GM21717 (cell line): ENCODE measurements at regions not wholly inside any gene's neighbourhood (a gene's known extent, or its start where the extent isn't known, plus 50 kb on each side); places are given as distances from the start of the nearest gene placed in this dataset.

ENCODE experiments used
- ATAC-seq: cut with Tn5 transposase; IDR thresholded peaks from one replicate; pipeline ENCODE4 v1.9.1; 2021; ENCODE audit warnings: mild to moderate bottlenecking, moderate library complexity; ENCODE audit not compliant: unreplicated experiment

DNA sequence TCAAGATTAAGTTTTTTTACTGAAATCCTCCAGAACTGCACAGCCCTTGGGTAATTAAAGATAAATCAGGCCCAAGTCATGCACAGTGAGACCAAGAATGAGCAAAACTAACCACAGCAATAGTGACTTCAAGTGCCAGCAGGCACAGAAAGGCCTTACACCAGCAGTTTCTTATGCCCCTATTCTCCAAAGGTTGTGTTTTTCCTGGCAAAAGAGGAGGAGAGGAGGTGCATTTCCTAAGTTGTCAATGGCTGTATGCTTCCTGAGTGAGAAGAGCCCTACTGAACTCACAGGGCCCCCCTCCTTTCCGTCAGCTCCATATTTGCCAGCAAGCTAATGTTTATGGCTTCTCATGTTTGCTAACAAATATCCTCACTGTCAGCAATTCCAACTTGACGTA, 418.7 kb upstream of the INTU start:
- no peak for ATAC-seq

DNA sequence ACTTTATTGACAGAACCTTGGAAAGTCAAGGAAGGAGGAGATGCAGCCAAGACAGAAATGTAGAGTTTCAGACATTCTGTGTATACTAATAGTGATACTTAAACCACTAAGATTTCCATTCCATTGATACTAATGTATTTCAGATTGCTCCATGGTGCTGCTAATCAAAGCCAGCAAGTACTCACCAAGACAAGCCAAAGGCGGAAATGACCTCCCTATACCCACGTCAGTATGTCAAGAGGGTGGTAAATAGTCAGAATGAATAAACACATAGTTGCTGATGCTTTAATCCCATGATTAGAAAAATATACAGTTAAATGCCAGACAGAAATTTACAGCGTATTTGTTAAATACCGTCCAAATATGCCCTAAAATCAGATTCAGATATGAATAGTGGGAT, 417.8 kb upstream of the INTU start:
- no peak for ATAC-seq

GRCh38 chr4:127217586-127218229, 415.0 kb upstream of the INTU start:
- no peak for ATAC-seq

GRCh38 chr4:127219232-127219631, 413.5 kb upstream of the INTU start:
- ATAC-seq = no peak

DNA sequence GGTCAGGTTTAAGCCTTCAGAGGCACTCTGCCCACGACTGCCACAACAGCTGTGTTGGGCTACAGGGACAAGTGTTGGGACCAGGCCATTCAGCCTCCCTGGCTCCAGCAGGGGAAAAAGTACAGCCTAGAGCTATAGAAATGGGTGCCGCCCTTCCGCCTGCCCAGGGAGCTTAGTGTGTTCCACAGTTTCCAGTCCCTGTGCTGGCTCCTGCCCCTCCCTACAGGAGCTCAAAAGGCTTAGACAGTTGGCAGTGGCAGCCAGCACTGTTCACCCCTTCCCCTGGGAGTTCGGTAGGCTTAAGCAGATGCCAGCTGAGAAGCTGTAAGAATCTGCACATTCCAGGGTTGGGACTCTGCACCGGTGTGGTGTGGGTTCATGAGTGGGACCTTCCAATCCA, 408.2 kb upstream of the INTU start:
- ATAC-seq = no peak

DNA sequence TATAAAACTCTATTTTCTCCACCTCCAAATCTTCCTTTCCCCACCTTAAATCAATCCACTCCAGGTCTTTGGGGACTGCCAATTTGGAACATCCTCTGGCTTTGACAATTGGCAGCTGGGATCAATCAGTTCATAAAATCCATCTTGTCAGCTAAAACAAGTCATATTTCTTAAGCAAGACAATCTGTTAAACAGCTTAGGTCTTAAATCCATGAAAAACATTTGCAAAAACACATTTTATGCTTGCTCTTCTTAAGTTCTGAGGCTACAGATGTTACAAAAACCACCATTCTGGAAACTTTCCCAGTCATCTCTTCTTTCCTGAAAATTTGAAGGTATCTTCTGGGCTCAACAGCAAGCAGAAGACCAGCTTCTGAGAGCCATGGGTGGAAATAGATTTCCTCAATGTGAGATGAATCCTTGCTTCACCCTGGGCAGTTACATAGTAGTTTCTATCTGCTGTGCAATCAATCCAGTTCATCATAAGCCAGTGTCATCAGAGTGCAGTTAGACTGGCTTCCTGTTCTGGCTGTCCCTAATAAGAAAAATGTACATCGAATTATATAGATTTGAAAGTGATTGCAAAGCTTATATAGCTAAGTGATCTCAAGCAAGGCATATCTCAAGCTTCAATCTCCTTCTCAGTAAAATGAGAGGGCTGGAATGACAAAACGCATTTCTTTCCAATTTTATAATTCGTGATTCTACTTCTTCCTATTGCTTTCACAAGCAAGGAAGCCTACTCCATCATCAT, 402.7 kb upstream of the INTU start:
- ATAC-seq = no peak

DNA sequence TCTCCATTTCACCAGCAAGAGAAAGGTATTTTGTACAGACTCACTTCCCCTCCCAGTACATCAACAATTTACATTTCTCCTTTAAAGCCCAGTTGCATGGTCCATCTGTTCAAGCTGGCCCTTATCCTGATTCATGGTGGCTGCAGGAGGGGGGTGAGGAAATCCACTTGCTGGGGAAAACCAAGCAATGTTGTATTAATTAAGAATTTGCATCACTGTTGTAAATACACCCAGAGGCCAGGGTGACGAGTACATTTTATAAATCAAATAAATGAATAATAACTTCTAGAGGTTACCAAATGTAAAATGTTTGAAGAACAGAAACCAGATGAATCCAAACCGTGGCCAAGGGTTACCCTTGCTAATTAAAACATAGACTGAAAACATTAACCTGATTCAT, 395.9 kb upstream of the INTU start:
- ATAC-seq = no peak

DNA sequence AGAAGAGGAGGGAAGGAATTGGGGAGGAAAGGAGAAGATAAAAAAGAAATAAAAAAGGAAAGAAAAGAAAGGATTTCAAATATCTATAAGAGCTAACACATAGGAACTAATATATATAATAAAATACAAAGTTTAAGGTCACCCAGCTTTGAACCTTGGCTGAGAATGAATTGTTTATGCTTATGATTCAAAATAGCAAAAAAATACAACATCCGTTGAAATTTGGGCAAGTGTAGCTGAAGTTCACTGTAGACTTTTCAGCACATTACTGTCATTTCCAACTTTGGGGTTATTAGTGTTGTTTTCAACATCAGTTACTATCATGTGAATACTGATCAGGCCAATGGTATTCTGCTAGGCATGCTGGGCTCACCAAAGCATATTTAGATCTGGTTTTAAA, 395.2 kb upstream of the INTU start:
- ATAC-seq = no peak

GRCh38 chr4:127238956-127239475, 393.7 kb upstream of the INTU start:
- ATAC-seq = no peak

DNA sequence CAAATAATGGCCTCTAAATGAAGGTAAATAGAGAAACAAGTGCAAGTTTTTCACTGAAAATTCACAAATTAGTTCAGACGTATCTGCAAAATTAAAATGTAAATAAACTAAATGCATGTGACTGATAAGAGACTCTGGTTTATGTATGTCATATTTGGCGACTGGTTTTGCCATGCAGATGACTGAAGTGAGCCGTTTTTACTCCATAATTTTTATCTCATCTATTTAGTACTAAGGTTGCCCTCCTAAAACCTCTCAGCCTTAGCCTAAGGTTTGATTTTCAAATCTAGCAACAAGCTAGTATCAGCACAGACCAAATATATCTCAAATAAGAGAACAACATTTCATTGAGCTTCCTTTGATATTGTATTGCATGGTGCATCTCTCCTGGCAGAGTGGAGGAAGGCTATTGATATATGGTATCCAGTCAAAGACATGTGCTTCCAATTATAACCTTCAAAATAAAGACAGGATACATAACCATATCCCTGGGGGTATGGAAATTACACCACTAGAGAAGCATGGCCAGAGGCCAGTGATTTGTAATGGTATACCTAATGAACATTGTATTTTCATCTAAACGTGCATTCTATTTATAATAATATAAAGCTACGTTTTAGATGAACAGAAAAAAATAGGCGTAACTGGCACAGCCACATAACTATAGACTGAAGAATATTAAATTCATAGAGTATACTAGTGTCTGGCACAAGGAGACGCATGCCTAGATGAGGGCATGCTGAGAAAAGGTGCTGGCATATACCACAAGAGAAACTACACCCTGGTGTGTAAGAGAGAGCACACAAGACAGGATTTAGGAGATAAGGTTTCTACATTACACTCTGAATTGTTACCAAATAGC, 392.6 kb upstream of the INTU start:
- ATAC-seq = no peak

DNA sequence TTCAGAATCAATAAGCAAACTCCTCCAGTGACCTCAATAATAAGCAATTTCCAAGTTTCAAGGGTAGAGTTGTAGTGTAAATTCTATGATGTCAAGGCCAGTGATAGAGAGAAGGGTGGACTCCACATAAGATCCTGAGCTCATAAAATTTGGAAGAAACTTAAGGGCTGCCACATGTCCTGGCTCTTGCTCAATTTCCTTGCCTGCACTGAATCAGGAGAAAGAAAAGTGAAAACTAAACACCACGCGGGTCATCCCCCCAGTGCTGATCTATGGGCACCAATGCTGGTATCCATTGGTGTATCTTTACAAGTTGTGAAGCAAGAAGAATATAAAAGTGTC, 392.0 kb upstream of the INTU start:
- ATAC-seq = no peak

GRCh38 chr4:127244515-127244914, 388.2 kb upstream of the INTU start:
- no peak for ATAC-seq

DNA sequence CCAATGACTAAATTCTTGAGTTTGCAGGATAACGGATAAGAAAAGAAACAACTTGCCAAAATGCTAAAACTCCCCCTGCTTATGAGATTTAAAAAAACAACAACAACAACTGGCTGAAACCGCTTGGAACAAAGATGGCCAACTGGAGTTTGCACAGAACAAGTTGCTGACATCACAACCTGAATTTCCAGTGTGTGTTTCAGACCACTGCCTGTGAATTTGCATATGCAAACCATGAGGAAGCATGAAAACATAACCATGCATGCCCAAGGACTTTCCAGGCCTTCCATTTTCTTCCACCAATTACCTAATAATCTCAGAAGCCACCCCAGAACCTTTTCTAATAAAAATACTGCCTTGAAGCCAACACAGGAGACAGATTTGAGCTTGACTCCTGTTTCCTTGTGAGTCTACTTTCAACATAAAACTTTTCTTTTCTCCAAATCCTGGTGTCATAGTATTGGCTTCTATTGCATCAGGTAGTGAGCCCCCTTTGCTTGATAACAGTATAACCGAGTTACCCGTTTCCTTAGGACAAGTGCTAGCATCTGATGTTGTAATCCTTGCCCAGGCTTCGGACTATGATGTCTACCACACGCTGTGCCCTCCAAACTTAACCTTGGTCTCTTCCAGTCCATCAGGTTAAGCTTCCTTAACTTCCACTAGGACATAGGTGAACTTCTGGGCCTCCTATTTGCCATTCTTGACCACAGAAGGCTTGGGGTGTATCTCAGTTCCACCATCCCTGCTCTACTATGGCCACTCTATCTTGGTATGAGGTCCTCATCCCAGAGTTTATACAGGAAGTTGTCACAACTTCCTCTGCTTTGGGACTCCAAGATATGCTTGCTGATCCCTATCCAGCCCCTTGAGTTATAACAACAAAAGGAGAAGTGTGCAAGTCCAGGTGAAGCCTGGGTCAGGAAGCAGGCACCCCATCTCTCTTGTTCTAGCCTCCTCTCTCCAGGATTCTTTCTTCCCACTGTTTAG, 385.5 kb upstream of the INTU start:
- no peak for ATAC-seq

- ATAC-seq = no peak
Observed at GRCh38 chr4:127249066-127249766, 383.5 kb upstream of the INTU start.

DNA sequence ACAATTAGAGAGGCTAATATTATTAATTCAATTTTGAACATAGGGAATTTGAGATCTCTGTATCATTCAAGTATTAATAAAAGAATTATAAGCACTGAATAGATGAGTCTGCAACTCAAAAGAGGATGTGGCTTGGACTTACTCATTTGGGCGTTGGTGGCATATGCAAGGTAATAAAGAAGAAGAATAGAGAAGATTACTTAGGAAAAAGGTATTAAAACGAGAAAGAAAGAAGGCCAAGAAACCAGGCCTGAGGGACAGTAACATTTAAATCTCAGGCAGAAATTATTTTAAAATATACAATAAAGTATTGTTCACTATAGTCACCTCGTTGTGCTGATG, 383.0 kb upstream of the INTU start:
- ATAC-seq = no peak

- ATAC-seq = no peak
Observed at GRCh38 chr4:127250577-127250976, 382.2 kb upstream of the INTU start.

DNA sequence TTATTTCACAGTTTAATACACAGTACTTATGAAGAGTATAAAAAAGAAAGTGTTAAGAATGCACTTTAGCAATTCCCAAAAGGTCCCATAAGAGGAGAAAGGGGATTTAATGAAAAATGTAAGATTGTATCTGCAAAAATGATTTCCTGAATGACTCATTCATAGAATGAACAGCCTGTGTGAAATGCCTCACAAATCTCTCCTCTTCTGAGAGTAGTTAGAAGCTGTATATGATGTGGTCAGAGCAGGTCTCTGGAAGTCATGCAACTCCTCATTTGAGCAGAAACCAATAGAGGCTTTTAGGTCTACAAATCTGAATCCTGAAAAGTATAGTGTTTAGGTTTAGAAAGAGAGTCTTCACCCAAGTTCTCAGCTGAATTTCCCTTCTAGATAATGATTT, 381.3 kb upstream of the INTU start:
- peak; percentile 52 for ATAC-seq

DNA sequence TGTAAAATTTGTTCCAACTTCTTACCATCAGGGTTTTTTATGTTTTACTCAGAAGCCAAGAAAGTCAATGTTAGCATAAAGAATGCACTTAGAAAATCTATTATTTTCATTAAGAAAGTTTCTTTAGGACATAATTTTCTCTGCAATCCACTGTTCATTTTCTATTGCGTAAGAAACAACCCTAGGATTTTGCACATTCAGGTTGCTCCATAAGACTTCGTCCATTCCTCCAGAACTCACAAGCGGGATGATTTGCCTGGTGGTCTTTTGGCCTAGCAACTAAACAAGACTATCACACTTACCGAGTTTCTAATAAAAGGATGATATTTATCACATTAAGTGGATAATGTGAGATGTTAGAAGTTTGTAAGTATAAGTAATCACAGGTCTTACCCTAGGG, 376.3 kb upstream of the INTU start:
- no peak for ATAC-seq

DNA sequence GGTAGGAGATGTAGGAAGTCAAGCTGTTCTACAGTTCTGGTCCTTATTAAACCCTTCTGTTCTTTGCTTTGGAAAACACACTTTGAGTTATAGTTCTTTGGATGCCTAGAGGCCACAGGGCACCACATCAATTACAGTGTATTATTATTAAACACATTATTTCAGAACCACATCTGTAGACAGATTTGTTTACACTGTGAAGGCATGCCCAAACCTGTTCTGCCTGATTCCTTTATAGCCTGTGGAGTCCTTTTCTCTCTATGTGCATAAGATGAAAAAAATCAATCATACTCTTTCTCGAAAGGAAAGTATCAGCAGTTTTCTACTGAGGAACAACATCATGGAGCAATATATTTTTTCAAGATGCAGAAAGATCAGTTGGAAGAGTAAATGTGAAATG, 371.3 kb upstream of the INTU start:
- ATAC-seq = no peak

- ATAC-seq = no peak
Observed at GRCh38 chr4:127268367-127268766, 364.4 kb upstream of the INTU start.
